BLaER1 (cell line): ENCODE measurements at regions not wholly inside any gene's neighbourhood (a gene's known extent, or its start where the extent isn't known, plus 50 kb on each side); places are given as distances from the start of the nearest gene placed in this dataset.
"Not testable (repeated sequence)": the region's sequence is repeated elsewhere in the genome, so short reads cannot be mapped to it uniquely, and the experiment has no call there.

Experiments used
- H3K27ac ChIP-seq: shearing (Covaris generic); formaldehyde crosslinking; 2 replicates; pipeline ENCODE4 v1.8.1; 2022
- H3K27me3 ChIP-seq: shearing (Covaris generic); formaldehyde crosslinking; 2 replicates; pipeline ENCODE4 v1.8.1; 2022
- H3K36me3 ChIP-seq: shearing (Covaris generic); formaldehyde crosslinking; 2 replicates; pipeline ENCODE4 v1.8.1; 2022
- H3K4me1 ChIP-seq: shearing (Covaris generic); formaldehyde crosslinking; 2 replicates; pipeline ENCODE4 v1.8.1; 2022
- H3K4me2 ChIP-seq: shearing (Covaris generic); formaldehyde crosslinking; 2 replicates; pipeline ENCODE4 v1.8.1; 2022
- H3K4me3 ChIP-seq: shearing (Covaris generic); formaldehyde crosslinking; 2 replicates; pipeline ENCODE4 v1.8.1; 2022
- H3K9ac ChIP-seq: shearing (Covaris generic); formaldehyde crosslinking; 2 replicates; pipeline ENCODE4 v1.8.1; 2022
- H3K9me3 ChIP-seq: shearing (Covaris generic); formaldehyde crosslinking; 2 replicates; pipeline ENCODE4 v1.8.1; 2022
- H4K20me1 ChIP-seq: shearing (Covaris generic); formaldehyde crosslinking; 2 replicates; pipeline ENCODE4 v1.8.1; 2022
- Cebpa-rat ChIP-seq: shearing (Covaris generic); IDR thresholded peaks from 2 replicates; pipeline ENCODE4 v1.8.1; 2022

DNA sequence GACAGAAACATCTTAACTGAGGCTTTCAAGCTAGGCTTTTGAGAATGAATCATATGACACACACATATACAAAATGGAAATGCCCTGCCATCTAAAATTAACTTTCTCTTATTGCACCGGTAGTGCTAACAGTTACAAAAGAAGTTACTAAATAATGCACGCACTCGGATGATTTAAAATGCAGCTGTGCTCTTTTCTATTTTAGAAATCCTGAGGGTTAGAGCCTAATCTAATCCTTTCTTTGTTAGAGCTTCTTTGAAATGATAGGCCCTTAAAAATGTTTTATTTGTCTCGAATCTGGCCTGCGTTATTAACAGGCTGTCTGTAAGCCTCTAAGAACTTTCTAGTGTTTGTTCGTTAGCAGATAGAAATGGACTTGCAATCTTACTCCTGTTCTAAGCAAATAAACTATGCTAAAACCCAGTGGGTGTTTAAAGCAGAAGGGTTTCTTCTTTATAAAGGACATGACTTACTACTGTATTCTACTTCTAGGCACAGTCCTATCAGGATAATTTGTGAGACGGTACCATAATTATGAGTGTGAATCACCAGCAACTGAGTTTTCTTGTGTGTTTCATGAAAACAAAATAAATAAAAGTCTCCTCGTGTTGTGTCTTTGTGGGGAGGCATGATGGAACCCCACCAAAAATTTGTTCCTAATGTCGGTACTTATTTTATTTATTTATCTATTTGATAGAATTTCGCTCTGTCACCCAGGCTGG lies 69.2 kb upstream of the MYO10 start:
- no peaks in the 10 kb centered on the region for H4K20me1 ChIP-seq
- no peak for TF ChIP-seq Cebpa-rat
- no peaks in the 10 kb centered on the region for H3K9me3 ChIP-seq
- no peak overlapping the region for H3K27ac ChIP-seq
- no peaks in the 10 kb centered on the region for H3K36me3 ChIP-seq
- H3K4me1 ChIP-seq = peaks cover 12% of the 10 kb centered on the region
- no peak overlapping the region for H3K4me2 ChIP-seq
- no peak overlapping the region for H3K9ac ChIP-seq
- no peaks in the 10 kb centered on the region for H3K27me3 ChIP-seq
- H3K4me3 ChIP-seq = no peak overlapping the region

DNA sequence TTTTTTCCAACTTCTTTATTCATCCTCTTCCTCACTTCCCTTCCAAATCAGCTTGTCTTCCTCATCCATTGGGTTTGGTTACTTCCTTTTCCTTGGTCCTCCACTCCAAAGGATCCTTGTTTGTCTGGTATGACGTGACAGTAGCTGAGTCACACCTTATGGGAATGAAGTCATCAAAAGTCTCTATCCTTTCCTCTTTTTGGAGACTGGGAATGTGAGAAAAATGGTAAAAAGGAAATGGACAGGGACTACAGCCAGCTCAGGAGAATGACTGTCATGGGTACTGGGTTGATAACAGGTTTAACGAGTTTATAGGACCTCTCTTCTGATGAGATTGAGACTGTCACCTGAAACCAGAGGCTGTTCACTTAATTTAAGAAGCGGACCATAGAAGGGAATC lies 76.2 kb upstream of the MYO10 start:
- Histone ChIP-seq H4K20me1 (no peaks in the 10 kb centered on the region), H3K9ac (no peak overlapping the region), H3K36me3 (no peaks in the 10 kb centered on the region), H3K4me3 (no peak overlapping the region), H3K4me2 (no peak overlapping the region), H3K4me1 (no peaks in the 10 kb centered on the region), H3K9me3 (no peaks in the 10 kb centered on the region), H3K27me3 (no peaks in the 10 kb centered on the region), H3K27ac (no peak overlapping the region)
- no peak for TF ChIP-seq Cebpa-rat

DNA sequence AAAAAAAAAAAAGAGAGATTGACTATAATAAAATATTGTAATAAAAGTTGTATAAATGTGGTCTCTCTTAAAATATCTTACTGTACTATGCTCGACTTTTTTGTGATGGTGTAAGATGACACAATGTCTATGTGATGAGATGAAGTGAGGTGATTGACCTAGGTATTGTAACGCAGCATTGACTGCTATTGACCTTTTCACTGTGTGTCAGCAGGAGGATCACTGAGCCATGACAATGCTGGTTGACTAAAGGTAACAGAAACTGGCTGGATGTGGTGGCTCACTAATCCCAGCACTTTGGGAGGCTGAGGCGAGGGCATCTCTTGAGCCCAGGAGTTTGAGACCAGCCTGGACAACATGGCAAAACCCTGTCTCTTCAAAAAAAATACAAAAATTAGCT lies 78.6 kb upstream of the MYO10 start:
- TF ChIP-seq Cebpa-rat = no peak
- Histone ChIP-seq H4K20me1 (no peaks in the 10 kb centered on the region), H3K4me3 (no peak overlapping the region), H3K27me3 (no peaks in the 10 kb centered on the region), H3K27ac (no peak overlapping the region), H3K9ac (no peak overlapping the region), H3K9me3 (no peaks in the 10 kb centered on the region), H3K4me2 (no peak overlapping the region), H3K4me1 (no peaks in the 10 kb centered on the region), H3K36me3 (no peaks in the 10 kb centered on the region)

DNA sequence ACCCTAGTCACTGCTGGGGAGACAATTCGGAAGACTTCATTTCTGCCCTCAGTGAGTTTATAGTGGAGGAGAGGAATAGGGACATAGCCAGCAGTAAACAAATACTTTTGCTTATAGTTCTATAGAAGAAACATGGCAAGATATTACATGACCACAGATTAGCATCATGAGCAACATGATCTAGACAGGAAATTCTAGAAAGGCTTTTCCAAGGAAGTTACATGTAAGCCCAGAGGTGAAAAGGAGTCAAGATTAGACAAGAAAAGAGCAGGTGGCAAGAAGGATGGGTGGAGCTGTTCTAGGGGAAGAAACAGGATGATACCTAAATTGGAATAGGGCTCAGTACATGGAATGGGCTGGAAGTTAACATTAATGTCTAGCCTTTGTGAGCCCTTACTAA lies 82.8 kb upstream of the MYO10 start:
- Histone ChIP-seq H3K4me2 (no peak overlapping the region), H3K9me3 (no peaks in the 10 kb centered on the region), H3K27me3 (no peaks in the 10 kb centered on the region), H3K9ac (no peak overlapping the region), H3K4me1 (peaks cover 23% of the 10 kb centered on the region), H3K27ac (no peak overlapping the region), H3K4me3 (no peak overlapping the region), H4K20me1 (no peaks in the 10 kb centered on the region), H3K36me3 (no peaks in the 10 kb centered on the region)
- TF ChIP-seq Cebpa-rat = no peak

DNA sequence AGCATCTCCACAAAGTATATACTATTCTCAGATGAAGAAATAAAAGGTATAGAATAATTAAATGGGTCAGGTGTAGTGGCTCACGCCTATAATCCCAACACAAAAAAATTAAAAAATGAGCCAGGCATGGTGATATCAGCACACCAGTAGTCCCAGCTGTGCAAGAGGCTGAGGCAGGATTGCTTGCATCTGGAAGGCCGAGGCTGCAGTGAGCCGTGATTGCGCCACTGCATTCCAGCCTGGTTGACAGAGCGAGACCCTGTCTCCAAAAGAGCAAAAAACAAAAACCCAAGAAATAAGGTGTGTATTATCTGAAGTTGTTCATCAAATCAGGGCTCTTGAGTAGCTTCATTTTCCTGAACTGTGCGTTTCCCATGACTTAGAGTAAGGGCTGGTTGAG lies 83.2 kb upstream of the MYO10 start:
- TF ChIP-seq Cebpa-rat = no peak
- H3K27ac ChIP-seq = no peak overlapping the region
- no peaks in the 10 kb centered on the region for H3K9me3 ChIP-seq
- no peak overlapping the region for H3K4me3 ChIP-seq
- no peak overlapping the region for H3K4me2 ChIP-seq
- H3K9ac ChIP-seq = no peak overlapping the region
- no peaks in the 10 kb centered on the region for H3K27me3 ChIP-seq
- H3K36me3 ChIP-seq = no peaks in the 10 kb centered on the region
- no peaks in the 10 kb centered on the region for H4K20me1 ChIP-seq
- H3K4me1 ChIP-seq = peaks cover 23% of the 10 kb centered on the region

DNA sequence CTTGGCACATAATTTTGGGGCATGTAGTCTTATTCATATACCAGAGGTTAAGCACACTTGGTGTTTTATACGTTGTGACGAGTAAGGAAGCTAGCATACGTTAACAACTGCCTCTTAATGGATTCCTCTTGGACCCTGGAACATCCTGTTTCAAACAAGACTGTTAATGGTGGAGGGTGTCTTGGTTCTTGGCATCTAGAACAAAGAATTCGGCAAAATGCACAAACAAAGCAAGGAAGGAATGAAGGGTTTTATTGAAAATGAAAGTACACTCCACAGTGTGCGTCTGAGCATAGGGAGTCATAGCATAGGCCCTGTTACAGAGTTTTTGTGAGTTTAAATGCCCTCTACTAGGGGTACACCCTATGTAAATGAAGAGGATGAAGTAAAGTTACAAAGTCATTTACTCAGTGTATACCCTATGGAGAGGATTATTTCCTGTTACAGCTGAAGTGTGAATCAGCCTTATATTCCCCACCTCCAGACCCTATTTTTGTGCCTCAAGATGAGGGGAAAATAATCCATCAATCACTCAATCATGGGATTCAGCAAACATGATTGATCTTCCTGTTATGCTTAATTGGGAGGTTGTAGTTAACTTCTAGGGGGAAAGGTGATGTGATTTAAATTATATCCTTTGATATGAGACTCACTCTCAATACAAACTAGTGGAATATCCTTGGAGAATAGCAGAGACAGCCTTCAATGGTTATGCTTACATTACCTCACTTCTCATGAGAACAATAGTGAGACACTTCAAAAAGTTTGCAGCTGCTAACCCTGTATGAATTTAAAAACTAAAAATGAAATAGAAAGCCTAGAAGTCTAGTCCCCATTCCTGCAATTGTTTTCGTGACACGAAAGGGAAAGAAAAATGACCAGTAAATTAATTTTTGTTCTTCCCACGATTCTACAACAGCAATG lies 84.9 kb upstream of the MYO10 start:
- H3K4me1 ChIP-seq = peaks cover 23% of the 10 kb centered on the region
- H4K20me1 ChIP-seq = no peaks in the 10 kb centered on the region
- H3K4me3 ChIP-seq = no peak overlapping the region
- H3K9ac ChIP-seq = no peak overlapping the region
- H3K27me3 ChIP-seq = no peaks in the 10 kb centered on the region
- TF ChIP-seq Cebpa-rat = no peak
- H3K4me2 ChIP-seq = peak overlapping the region; percentile 45
- H3K36me3 ChIP-seq = no peaks in the 10 kb centered on the region
- H3K27ac ChIP-seq = no peak overlapping the region
- H3K9me3 ChIP-seq = no peaks in the 10 kb centered on the region

DNA sequence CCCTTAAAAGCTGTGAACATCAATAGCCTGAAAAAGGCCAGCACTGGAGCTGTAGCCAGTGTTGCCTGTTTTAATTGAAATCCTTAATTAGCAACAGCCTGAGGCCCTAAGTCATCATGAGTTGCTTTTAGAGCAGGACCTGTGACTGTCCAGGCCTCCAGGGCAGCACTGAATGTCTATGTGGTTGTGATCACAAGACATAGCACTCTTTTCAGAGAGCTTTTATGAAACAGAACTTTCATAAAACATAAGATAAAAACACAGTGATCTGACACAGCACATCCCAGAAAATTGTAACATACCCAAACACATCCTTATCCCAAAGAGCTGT lies 85.5 kb upstream of the MYO10 start:
- H3K4me2 ChIP-seq = 0 out of 2 replicates have a peak overlapping the region, but pooled peaks have one; percentile 18
- peaks cover 23% of the 10 kb centered on the region for H3K4me1 ChIP-seq
- no peak overlapping the region for H3K27ac ChIP-seq
- no peaks in the 10 kb centered on the region for H3K36me3 ChIP-seq
- H3K27me3 ChIP-seq = no peaks in the 10 kb centered on the region
- no peak overlapping the region for H3K4me3 ChIP-seq
- no peaks in the 10 kb centered on the region for H4K20me1 ChIP-seq
- no peak overlapping the region for H3K9ac ChIP-seq
- H3K9me3 ChIP-seq = no peaks in the 10 kb centered on the region
- no peak for TF ChIP-seq Cebpa-rat

DNA sequence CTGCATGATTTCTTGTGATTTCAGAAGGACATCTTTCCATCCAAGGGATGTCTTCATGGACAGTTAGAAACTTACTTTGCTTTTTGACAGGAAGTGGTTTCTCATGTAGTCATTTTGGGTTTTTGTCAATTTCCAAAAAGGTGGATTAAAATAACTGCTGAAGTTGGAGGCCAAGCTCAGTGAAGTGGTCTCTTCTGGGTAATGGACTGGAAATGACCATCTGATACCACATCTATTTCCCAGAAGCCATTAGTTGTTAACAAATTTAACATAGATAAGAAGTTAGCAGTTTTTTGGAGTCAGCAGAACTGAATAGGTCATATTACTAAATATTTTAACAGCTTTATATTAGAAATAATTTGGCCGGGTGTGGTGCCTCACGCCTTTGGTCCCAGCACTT lies 86.2 kb upstream of the MYO10 start:
- no peak overlapping the region for H3K9ac ChIP-seq
- H4K20me1 ChIP-seq = no peaks in the 10 kb centered on the region
- no peak overlapping the region for H3K27ac ChIP-seq
- H3K27me3 ChIP-seq = no peaks in the 10 kb centered on the region
- TF ChIP-seq Cebpa-rat = no peak
- peaks cover 23% of the 10 kb centered on the region for H3K4me1 ChIP-seq
- no peaks in the 10 kb centered on the region for H3K36me3 ChIP-seq
- H3K4me2 ChIP-seq = peak overlapping the region; percentile 43
- no peak overlapping the region for H3K4me3 ChIP-seq
- H3K9me3 ChIP-seq = no peaks in the 10 kb centered on the region

DNA sequence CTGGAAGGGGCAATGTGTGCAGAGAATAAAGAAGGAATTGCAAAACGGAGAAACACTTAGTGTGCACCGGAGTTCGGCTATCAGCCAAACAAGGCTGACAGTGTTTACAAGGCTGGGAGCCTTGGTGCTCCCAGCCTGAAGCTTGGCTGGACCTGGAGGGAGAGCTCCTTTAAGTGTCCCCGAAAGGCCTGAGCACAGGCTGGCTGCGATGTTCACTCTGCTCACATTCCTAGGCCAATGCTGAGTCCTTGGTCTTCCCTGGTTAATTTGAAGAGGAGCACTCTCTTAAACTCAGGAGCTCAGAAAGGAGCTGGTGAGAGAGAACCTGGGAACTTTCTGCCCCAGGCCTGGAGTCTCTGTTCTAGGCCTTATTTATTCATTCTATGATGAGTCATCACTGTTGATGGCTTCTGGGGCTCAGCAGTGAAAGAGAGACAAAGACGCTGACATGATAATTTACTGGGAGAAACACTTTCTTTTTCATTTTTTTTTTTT lies 88.6 kb upstream of the MYO10 start:
- Histone ChIP-seq H3K9me3 (peaks cover 5% of the 10 kb centered on the region; the same call in 1 of the 2 replicates), H3K27ac (no peak overlapping the region), H3K4me1 (peaks cover 23% of the 10 kb centered on the region), H3K27me3 (no peaks in the 10 kb centered on the region), H3K9ac (no peak overlapping the region), H3K36me3 (no peaks in the 10 kb centered on the region), H3K4me2 (no peak overlapping the region), H3K4me3 (no peak overlapping the region), H4K20me1 (no peaks in the 10 kb centered on the region)
- no peak for TF ChIP-seq Cebpa-rat

DNA sequence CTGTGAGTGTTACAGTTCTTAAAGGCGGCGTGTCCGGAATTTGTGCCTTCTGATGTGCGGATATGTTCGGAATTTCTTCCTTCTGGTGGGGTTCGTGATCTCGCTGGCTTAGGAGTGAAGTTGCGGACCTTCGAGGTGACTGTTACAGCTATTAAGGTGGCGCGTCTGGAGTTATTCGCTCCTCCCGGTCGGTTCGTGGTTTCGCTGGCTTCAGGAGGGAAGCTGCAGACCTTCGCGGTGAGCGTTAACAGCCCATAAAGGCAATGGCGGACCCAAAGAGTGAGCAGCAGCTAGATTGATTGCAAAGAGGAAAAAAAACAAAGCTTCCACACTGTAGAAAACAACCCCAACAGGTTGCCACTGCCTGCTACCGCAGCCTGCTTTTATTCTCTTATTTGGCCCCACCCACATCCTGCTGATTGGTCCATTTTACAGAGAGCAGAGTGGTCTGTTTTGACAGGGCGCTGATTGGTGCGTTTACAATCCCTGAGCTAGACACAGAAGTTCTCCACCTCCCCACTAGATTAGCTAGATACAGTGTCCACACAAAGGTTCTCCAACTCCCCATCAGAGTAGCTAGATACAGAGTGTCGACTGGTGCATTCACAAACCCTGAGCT lies 95.7 kb upstream of the MYO10 start:
- peaks cover 22% of the 10 kb centered on the region for H3K9me3 ChIP-seq
- not testable (repeated sequence) for H3K27ac ChIP-seq, H4K20me1 ChIP-seq, H3K9ac ChIP-seq, H3K4me1 ChIP-seq, H3K4me3 ChIP-seq, H3K27me3 ChIP-seq, H3K36me3 ChIP-seq, H3K4me2 ChIP-seq

DNA sequence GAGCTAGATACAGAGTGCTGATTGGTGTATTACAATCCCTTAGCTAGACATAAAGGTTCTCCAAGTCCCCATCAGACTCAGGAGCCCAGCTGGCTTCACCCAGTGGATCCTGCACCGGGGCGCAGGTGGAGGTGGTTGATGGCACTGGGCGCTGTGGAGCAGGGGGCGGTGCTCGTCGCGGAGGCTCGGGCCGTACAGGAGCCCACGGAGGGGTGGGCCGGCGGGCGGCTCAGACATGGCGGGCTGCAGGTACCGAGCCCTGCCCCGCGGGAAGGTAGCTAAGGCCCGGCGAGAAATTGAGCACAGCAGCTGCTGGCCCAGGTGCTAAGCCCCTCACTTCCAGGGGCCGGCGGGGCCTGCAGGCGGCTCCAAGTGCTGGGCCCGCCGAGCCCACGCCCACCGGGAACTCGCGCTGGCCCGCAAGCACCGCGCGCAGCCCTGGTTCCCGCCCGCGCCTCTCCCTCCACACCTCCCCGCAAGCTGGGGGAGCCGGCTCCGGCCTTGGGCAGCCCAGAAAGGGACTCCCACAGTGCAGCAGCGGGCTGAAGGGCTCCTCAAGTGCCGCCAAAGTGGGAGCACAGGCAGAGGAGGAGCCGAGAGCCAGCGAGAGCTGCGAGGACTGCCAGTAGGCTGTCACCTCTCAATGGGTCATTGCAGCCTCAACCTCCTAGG lies 96.4 kb upstream of the MYO10 start:
- not testable (repeated sequence) for H3K27ac ChIP-seq, H3K27me3 ChIP-seq, H3K4me1 ChIP-seq, H3K4me3 ChIP-seq, H3K36me3 ChIP-seq, H3K4me2 ChIP-seq, H3K9ac ChIP-seq, H4K20me1 ChIP-seq
- peaks cover 22% of the 10 kb centered on the region for H3K9me3 ChIP-seq

DNA sequence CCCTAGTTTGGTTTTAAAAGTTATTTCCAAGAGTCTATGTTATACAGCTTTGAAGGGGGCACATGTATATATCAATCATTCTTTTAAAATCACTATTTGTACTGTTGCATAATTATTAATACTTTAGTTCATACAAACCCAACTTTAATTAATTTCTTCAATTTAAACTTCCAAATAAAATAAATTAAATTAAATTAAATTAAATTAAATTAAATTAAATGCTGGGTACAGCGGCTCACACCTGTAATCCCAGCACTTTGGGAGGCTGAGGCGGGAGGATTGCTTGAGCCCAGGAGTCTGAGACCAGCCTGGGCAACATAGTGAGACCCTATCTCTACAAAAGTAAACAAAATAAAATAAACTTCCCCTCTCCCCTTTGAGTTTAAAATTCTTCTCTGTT lies 98.9 kb upstream of the MYO10 start:
- not testable (repeated sequence) for H3K4me1 ChIP-seq, H3K36me3 ChIP-seq, H3K27ac ChIP-seq, H3K4me3 ChIP-seq, H3K9ac ChIP-seq, H3K4me2 ChIP-seq, H3K27me3 ChIP-seq, H4K20me1 ChIP-seq
- H3K9me3 ChIP-seq = peaks cover 14% of the 10 kb centered on the region
